ENCODE measurements at regions not wholly inside any gene's neighbourhood (a gene's known extent, or its start where the extent isn't known, plus 50 kb on each side); places are given as distances from the start of the nearest gene placed in this dataset.

GRCh38 chr4:35872273-35872672 is 372.0 kb downstream of the ARAP2 start:
- H3K36me3 ChIP-seq (ENCODE audit: control insufficient read depth, insufficient read depth, low read length) = no peaks in the 10 kb centered on the region
- H3K4me3 ChIP-seq (ENCODE audit: low read depth, low read length) = no peak overlapping the region
- intact Hi-C loops (cut with micrococcal nuclease; ENCODE audit: unreplicated experiment) = no loop called here
- H3K4me1 ChIP-seq = no peaks in the 10 kb centered on the region
- H3K4me3 Mint-ChIP-seq (ENCODE audit: unreplicated experiment) = no peak overlapping the region
- H3K9me3 ChIP-seq = no peaks in the 10 kb centered on the region
- no peaks in the 10 kb centered on the region for H3K9me3 Mint-ChIP-seq (ENCODE audit: unreplicated experiment)
- no peaks in the 10 kb centered on the region for H3K27me3 ChIP-seq (replicated peaks; ENCODE audit: control insufficient read depth, insufficient read depth, low read length)
- TF ChIP-seq CTCF (IDR thresholded peaks at IDR 0.05; ENCODE audit: insufficient read depth in 1 of 2, low read depth in 1 of 2, low read length in 1 of 2, severe bottlenecking in 1 of 2, unreplicated experiment in 1 of 2) = no peak
- CTCF ChIA-PET = no interaction called here
- POLR2A ChIA-PET = no interaction called here
- no peak for DNase-seq
- no peaks in the 10 kb centered on the region for H3K4me1 Mint-ChIP-seq (ENCODE audit: low read depth, unreplicated experiment)
- no peak overlapping the region for H3K27ac Mint-ChIP-seq (ENCODE audit: unreplicated experiment)
- no peaks in the 10 kb centered on the region for H3K36me3 Mint-ChIP-seq (ENCODE audit: insufficient read depth, unreplicated experiment)
- H3K27me3 Mint-ChIP-seq (ENCODE audit: insufficient read depth, unreplicated experiment) = no peaks in the 10 kb centered on the region
- BruUV-seq (replicated peaks) = no TSS peak

GRCh38 chr4:35879479-35879878 is 364.8 kb downstream of the ARAP2 start:
- no peaks in the 10 kb centered on the region for H3K4me1 ChIP-seq
- Mint-ChIP-seq H3K27me3 (ENCODE audit: insufficient read depth, unreplicated experiment) (peaks cover 3% of the 10 kb centered on the region), H3K36me3 (ENCODE audit: insufficient read depth, unreplicated experiment) (no peaks in the 10 kb centered on the region), H3K9me3 (ENCODE audit: unreplicated experiment) (no peaks in the 10 kb centered on the region), H3K4me3 (ENCODE audit: unreplicated experiment) (no peak overlapping the region), H3K27ac (ENCODE audit: unreplicated experiment) (no peak overlapping the region), H3K4me1 (ENCODE audit: low read depth, unreplicated experiment) (no peaks in the 10 kb centered on the region)
- no peaks in the 10 kb centered on the region for H3K27me3 ChIP-seq (replicated peaks; ENCODE audit: control insufficient read depth, insufficient read depth, low read length)
- H3K36me3 ChIP-seq (ENCODE audit: control insufficient read depth, insufficient read depth, low read length) = no peaks in the 10 kb centered on the region
- H3K9me3 ChIP-seq = no peaks in the 10 kb centered on the region
- CTCF ChIA-PET = no interaction called here
- no TSS peak for BruUV-seq (replicated peaks)
- no peak overlapping the region for H3K4me3 ChIP-seq (ENCODE audit: low read depth, low read length)
- DNase-seq = no peak
- intact Hi-C loops (cut with micrococcal nuclease; ENCODE audit: unreplicated experiment) = no loop called here
- POLR2A ChIA-PET = no interaction called here
- TF ChIP-seq CTCF (IDR thresholded peaks at IDR 0.05; ENCODE audit: insufficient read depth in 1 of 2, low read depth in 1 of 2, low read length in 1 of 2, severe bottlenecking in 1 of 2, unreplicated experiment in 1 of 2) = no peak

- no peak overlapping the region for H3K27ac Mint-ChIP-seq (ENCODE audit: unreplicated experiment)
- H3K36me3 Mint-ChIP-seq (ENCODE audit: insufficient read depth, unreplicated experiment) = no peaks in the 10 kb centered on the region
- Histone ChIP-seq H3K36me3 (ENCODE audit: control insufficient read depth, insufficient read depth, low read length) (no peaks in the 10 kb centered on the region), H3K27me3 (replicated peaks; ENCODE audit: control insufficient read depth, insufficient read depth, low read length) (no peaks in the 10 kb centered on the region), H3K4me1 (no peaks in the 10 kb centered on the region), H3K4me3 (ENCODE audit: low read depth, low read length) (no peak overlapping the region), H3K9me3 (no peaks in the 10 kb centered on the region)
- H3K9me3 Mint-ChIP-seq (ENCODE audit: unreplicated experiment) = no peaks in the 10 kb centered on the region
- no peak for DNase-seq
- H3K4me1 Mint-ChIP-seq (ENCODE audit: low read depth, unreplicated experiment) = no peaks in the 10 kb centered on the region
- H3K27me3 Mint-ChIP-seq (ENCODE audit: insufficient read depth, unreplicated experiment) = peaks cover 3% of the 10 kb centered on the region
- ChIA-PET POLR2A (no interaction called here), CTCF (no interaction called here)
- H3K4me3 Mint-ChIP-seq (ENCODE audit: unreplicated experiment) = no peak overlapping the region
- intact Hi-C loops (cut with micrococcal nuclease; ENCODE audit: unreplicated experiment) = no loop called here
- TF ChIP-seq CTCF (IDR thresholded peaks at IDR 0.05; ENCODE audit: insufficient read depth in 1 of 2, low read depth in 1 of 2, low read length in 1 of 2, severe bottlenecking in 1 of 2, unreplicated experiment in 1 of 2) = no peak
- no TSS peak for BruUV-seq (replicated peaks)
These were observed 361.2 kb downstream of the ARAP2 start for GRCh38 chr4:35883108-35883507.

Data from Caco-2 (cell line).